ENCODE measurements at regions not wholly inside any gene's neighbourhood (a gene's known extent, or its start where the extent isn't known, plus 50 kb on each side); places are given as distances from the start of the nearest gene placed in this dataset.

DNA sequence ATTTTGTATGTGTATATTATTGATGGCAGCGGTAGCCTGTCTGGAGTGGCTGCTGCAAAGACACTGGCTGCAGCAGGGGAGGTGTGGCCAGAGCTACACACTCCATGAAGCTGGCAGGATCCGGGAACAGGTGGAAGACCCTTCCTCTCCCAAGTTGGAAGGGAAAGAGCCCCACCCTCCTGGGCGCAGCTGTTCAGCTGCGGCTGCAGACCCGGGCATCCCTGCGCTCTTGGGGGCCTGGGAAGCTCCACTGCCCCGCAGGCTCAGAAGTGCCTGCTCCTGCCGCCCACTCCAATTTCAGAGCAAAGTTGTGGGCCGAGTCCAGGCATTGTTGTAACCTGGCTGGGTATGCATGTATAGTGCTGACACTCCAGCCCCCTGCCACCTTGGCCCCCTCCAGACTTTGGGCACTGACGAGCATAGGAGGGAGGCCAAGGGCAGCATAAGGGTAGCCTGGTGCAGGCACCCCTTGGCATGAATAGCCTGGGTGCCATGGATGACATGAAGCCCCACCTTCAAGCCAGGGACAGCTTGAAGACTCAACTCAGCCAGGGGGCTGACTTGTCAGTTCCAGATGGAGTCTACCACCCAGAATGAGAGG lies 90.7 kb upstream of the TMEM168 start:
- no peak for DNase-seq

DNA sequence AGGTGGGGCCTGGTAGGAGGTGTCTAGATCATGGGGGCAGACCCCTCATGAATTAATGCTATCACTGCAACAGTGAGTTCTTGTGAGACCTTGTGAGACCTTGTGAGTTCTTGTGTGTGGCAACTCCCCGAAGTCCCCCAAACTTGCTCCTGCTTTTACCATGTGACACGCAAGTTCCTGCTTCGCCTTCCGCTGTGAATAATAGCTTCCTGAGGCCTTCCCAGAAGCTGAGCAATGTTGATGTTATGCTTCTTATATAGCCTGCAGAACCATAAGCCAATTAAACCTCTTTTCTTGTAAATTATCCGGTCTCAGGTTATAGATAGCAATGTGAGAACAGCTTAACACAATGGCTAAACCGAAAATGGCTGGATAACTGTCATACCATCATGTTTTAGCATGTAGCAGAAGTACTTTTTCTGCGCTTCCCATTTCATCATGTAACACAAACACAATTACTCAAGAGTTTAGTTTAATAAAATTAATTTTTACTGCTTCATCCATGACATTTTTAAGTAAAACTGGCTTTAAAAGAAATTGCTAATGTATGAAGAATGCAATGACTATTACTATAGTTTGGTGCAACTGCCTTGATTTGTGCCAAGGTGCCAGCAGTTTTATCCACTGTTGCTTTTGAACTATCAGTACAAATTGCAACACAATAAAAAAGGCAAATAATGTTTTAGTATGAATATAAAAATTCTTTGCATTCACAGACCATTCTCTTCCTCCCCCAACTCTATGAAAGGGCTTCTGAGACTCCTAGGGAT lies 87.7 kb upstream of the TMEM168 start:
- peak; percentile 20 to 51 (median 31) for DNase-seq

DNA sequence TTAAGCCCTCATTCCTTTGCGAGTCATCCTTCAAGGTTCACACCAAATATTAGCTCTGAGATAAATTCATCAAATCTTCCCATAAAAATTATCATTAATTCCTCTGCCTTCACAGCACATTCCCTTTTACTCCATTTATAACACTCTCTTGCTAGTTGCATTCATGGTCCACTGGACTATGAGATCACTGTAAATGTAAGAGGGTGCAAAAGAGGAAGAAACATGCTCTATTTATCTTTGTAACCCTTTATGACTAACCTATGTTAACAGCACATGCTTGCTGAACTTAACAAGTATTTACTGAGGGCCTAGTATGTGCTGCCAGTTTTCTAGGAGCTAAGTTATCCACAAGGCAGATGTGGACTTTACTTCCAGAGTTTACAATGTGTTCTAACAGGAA lies 86.7 kb upstream of the TMEM168 start:
- peak in 2 of 3 donors; percentile 3 to 14 for DNase-seq

DNA sequence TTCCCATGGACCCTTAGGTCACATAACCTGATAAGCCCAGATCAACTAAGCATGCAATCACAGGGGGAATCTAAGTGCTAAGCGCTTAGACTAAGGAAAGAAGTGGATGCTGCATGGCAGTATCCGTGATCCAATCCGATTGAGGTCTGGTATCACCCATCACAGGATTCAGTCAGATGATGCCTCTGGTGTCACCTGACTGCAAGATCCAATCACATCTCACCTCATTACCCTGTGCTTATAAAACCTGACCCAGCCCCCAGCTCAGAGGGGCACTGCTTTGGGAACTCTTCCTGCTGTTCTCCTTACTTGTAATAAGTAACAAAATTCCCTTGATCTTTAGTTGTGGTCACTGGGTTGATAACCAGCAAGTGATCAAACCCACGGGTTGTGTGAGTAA lies 84.7 kb upstream of the TMEM168 start:
- DNase-seq = no peak

DNA sequence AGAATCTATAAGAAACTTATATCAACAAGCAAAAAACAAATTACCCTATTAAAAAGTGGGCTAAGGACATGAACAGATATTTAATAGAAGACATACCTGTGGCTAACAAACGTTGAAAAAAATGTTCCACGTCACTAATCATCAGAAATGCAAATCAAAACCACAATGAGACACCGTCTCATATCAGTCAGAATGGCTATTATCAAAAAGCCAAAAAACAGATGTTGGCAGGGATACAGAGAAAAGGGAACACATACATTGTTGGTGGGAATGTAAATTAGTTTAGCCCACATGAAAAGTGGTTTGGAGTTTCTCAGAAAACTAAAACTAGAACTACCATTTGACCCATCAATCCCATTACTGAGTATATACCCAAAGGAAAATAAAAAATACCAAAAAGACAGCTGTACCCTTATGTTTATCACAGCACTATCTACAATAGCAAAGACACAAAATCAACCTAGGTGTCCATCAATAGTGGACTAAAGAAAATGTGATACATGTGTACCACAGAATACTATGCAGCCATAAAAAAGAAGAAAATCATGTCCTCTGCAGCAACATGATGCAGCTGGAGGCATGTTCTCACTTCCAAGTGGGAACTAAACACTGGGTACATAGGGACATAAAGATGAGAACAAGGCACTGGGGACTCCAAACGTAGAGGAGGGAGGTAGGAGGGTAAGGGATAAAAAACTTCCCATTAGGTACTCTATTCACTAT lies 83.8 kb upstream of the TMEM168 start:
- DNase-seq = no peak

DNA sequence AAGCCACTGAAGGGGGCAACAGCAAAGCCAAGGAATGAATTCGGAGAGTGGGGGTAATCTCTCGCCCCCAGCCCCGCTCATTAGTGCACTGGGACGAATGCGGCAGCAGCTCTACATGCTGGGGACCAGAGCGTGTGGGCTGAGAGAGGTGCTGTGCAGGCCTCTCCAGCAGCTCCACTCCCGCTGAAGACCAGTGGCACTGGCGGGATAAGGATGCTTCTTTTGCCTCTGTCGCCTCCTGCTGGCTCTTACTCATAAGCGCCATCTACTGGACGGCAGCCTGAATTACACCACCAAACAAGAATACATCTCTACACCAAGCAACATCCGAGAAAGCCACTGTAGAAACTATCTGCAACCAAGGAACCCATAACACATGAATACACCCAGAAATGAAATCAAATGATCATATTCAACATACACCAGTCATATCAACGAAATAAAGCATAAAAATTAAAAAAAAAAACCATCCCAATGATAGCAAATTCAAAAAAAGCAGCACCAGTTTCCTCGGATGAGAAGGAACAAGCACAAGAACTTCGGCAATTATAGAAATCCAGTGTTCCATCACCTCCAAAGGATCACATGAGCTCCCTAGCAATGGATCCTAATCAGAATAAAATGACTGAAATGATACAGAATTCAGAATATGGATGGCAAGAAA lies 79.0 kb upstream of the TMEM168 start:
- peak; percentile 30 to 46 (median 39) for DNase-seq

DNA sequence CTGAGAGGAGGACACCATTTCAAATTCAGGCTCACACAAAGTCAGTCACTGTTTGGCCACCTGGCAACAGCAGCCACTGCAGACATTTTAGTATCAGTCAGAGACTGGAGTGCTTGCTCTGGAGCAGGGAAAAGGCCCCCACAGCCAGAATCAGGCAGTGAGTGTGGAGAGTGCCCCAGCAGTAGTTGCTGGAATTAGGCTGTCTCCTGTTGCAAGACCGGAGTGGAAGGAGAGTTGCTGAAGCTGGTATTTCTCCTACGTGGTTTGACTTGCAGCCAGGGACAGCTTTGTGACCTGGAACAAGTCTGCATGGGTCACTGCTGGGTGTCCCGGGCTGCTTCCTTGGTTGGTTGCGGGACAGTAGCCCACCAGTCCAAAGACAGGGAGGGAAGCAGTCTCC lies 78.4 kb upstream of the TMEM168 start:
- no peak for DNase-seq

DNA sequence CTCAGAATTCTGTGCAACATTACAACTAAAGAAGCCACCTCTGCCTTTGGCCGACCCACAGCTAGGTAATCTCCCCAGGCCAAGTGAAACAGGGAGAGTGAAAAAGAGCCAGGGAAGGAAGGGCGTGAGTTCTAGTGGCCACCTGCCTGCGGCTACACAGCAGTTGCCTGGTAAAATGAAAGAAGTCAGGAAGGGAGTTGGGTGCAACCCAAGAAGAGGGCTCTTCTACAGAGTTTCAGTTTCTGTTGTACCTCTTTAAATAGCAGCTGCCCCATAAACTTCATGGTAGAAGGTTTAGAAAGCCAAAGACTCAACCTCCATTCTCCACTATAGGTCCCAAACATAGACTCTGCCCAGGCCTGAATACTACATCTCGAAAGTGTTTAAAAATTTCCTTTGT lies 76.2 kb upstream of the TMEM168 start:
- no peak for DNase-seq

DNA sequence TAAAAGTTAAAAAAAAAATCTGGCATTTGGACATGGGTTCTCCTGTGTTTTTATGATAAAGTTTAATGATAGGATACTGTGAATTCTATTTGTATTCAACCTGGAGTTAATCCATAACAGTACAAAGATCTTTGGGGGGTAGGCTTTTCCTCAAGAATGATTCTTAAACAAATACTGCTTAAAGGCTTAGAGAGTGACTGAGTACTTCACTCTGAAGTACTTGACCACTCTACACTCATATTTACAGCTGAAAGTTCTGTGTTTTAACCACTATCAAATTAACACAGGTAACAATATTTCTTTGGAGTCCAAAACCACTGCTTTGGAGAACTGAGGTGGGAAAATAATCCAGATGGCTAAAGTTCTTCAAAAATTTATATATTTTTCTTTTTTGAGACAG lies 74.2 kb upstream of the TMEM168 start:
- no peak for DNase-seq

DNA sequence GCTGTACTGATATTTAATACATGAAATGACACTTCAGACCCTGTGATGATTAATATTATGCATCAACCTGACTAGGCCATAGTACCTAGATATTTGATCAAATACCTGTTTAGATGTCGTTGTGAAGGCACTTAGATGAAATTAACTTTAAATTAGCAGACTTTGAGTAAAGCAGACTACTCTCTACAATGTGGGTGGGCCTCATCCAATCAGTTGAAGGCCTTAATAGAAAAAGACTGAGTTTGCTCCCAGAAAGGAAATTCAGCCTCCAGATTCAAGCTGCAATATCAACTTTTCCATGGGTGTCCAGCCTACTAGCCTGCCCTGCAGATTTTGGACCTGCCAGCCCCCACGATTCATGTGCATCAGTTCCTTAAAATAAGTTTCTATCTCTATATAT lies 68.6 kb upstream of the TMEM168 start:
- no peak for DNase-seq

DNA sequence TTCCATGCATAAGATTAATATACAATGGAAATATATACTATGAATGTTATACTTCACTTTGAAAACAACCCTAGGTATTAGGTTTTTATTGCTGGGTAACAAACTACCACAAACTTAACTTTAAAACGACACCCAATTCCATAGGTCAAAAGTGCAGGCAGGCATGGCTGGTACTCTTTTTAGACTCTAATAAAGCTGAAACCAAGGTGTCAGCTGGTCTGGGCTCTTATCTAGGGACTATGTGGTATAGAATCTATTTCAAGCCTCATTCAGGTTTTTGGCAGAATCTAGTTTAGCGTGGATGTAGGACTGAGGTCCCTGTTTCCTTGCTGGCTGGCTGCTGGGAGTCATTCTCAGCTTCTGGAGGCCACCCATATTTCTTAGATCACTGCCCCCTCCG lies 65.0 kb upstream of the TMEM168 start:
- DNase-seq = no peak

DNA sequence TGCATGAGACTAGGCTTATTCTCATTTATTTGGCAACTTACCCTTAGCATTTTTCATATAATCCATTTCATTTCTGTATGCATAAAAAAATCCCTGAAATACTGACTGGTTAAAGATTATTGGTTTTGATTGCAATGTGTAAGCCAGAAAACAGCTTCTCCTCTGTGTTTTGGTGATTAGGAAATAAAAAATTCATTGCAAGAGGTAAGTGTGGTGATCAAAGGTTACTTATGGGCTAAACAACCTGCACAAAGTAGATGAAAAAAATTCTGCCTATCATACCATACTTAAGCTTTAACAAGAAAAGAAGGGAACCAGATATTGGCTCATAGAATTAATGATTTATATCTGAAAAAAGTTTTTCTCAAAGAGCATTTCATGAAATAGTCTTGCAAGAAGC lies 64.0 kb upstream of the TMEM168 start:
- no peak for DNase-seq

DNA sequence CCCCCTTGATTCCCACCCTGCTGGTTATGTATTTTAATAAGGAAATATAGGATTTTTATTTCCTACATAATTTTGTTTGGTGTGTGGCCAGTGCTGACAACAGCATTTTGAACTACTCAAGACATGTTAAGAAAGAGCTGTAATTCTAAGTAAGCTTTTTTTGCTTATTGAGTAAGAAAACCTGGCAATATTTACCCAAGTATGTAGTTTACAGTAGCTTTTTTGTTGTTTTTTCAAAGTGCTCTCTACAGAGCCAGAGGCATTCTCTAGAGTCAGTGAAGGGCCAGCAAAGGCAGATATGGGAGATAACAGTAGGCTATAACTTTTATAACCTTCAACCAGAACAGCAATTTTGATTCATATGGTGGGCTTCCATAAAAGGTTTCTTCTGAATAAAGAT lies 63.2 kb upstream of the TMEM168 start:
- no peak for DNase-seq

DNA sequence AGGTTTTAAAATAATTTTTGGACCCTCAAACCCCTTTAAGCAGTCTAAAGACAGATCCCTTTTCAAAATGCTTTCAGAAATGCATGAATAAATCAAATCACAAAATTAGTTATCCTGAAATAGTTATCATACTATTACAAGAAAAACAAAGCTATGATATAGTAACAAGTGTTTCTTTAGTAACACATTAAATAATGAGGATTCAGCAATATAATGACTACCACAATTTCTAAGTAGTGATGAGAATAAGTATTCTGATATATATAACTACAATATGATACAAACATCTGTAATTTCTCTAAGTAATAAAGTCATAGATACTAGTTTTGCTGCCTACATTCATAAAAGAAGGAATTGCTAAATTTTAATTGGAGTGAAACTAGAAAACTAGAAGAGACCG lies 53.0 kb upstream of the TMEM168 start:
- no peak for DNase-seq

Data from suppressor macrophage treated with lipopolysaccharide for 1 hour (primary cell).